Liver (tissue), 8 donors: ENCODE measurements at regions not wholly inside any gene's neighbourhood (a gene's known extent, or its start where the extent isn't known, plus 50 kb on each side); places are given as distances from the start of the nearest gene placed in this dataset.

Experiments
- DNase-seq: peaks from one replicate; pipeline ENCODE4 v3.0.0-alpha.2; 2017; ENCODE audit warnings: low spot score
- H3K27ac ChIP-seq, 2 donors: one replicate each; pipeline ENCODE4 v1.7.0; 2013; ENCODE audit warnings: inconsistent platforms in 2 of 2, low read length in 2 of 2, control low read depth in 1 of 2, low read depth in 1 of 2, mild to moderate bottlenecking in 1 of 2
- H3K27me3 ChIP-seq, 4 donors: one replicate each; pipeline versions ENCODE4 v1.6.1 to v1.7.0; 2013; ENCODE audit warnings: low read length in 3 of 4, inconsistent platforms in 1 of 4, mild to moderate bottlenecking in 1 of 4, moderate library complexity in 1 of 4; ENCODE audit not compliant: control insufficient read depth in 4 of 4, insufficient read depth in 4 of 4
- H3K36me3 ChIP-seq, 4 donors: one replicate each; pipeline versions ENCODE4 v1.6.1 to v1.7.0; 2013; ENCODE audit warnings: low read length in 3 of 4, mild to moderate bottlenecking in 3 of 4, low read depth in 1 of 4, moderate library complexity in 1 of 4; ENCODE audit not compliant: control insufficient read depth in 4 of 4, insufficient read depth in 3 of 4
- H3K4me1 ChIP-seq, 4 donors: one replicate each; pipeline versions ENCODE4 v1.6.1 to v1.7.0; 2013; ENCODE audit warnings: low read length in 3 of 4, mild to moderate bottlenecking in 3 of 4, moderate library complexity in 1 of 4; ENCODE audit not compliant: control insufficient read depth in 4 of 4, insufficient read depth in 4 of 4
- H3K4me3 ChIP-seq, 3 donors: one replicate each; pipeline versions ENCODE4 v1.6.1 to v1.7.0; 2013; ENCODE audit warnings: low read length in 3 of 3, control low read depth in 1 of 3, low read depth in 1 of 3, mild to moderate bottlenecking in 1 of 3
- H3K9ac ChIP-seq, 2 donors: one replicate each; pipeline ENCODE4 v1.7.0; 2013; ENCODE audit warnings: low read length in 2 of 2, mild to moderate bottlenecking in 2 of 2, moderate library complexity in 2 of 2, control low read depth in 1 of 2, low read depth in 1 of 2
- H3K9me3 ChIP-seq, 4 donors: one replicate each; pipeline versions ENCODE4 v1.6.1 to v1.7.0; 2013; ENCODE audit warnings: low read length in 3 of 4; ENCODE audit not compliant: control insufficient read depth in 4 of 4
- EGR1 ChIP-seq, 2 donors: IDR thresholded peaks; 2 replicates each; pipeline ENCODE4 v1.6.1; 2016 to 2018; ENCODE audit warnings: antibody characterized with exemption in 2 of 2, low read depth in 2 of 2
- FOXA1 ChIP-seq: IDR thresholded peaks from 2 replicates; pipeline ENCODE4 v1.6.1; 2016; ENCODE audit warnings: antibody characterized with exemption
- FOXA2 ChIP-seq: IDR thresholded peaks from 2 replicates; pipeline ENCODE4 v1.6.1; 2016; ENCODE audit warnings: antibody characterized with exemption
- GABPA ChIP-seq, 2 donors: IDR thresholded peaks in 1 of 2; conservative IDR thresholded peaks in 1 of 2; 2 replicates each; pipeline ENCODE4 v1.6.1; 2016; ENCODE audit warnings: antibody characterized with exemption in 2 of 2, mild to moderate bottlenecking in 1 of 2, moderate library complexity in 1 of 2
- HNF4A ChIP-seq, 2 donors: conservative IDR thresholded peaks; 2 replicates each; pipeline ENCODE4 v1.6.1; 2016; ENCODE audit warnings: antibody characterized with exemption in 2 of 2, mild to moderate bottlenecking in 2 of 2
- HNF4G ChIP-seq: IDR thresholded peaks from 2 replicates; pipeline ENCODE4 v1.6.1; 2016; ENCODE audit warnings: antibody characterized with exemption
- JUND ChIP-seq, 2 donors: IDR thresholded peaks; 2 replicates each; pipeline ENCODE4 v1.6.1; 2016; ENCODE audit warnings: antibody characterized with exemption in 2 of 2
- NR2F2 ChIP-seq: IDR thresholded peaks from 2 replicates; pipeline ENCODE4 v1.6.1; 2016; ENCODE audit warnings: antibody characterized with exemption
- RAD21 ChIP-seq, 2 donors: IDR thresholded peaks; 2 replicates each; pipeline ENCODE4 v1.6.1; 2016; ENCODE audit warnings: antibody characterized with exemption in 2 of 2, mild to moderate bottlenecking in 2 of 2
- REST ChIP-seq: IDR thresholded peaks from 2 replicates; pipeline ENCODE4 v1.6.1; 2016; ENCODE audit warnings: antibody characterized with exemption, mild to moderate bottlenecking
- RXRA ChIP-seq, 2 donors: IDR thresholded peaks; 2 replicates each; pipeline ENCODE4 v1.6.1; 2017 to 2018; ENCODE audit warnings: antibody characterized with exemption in 2 of 2, mild to moderate bottlenecking in 1 of 2
- SP1 ChIP-seq: IDR thresholded peaks from 2 replicates; pipeline ENCODE4 v1.6.1; 2018; ENCODE audit warnings: antibody characterized with exemption, mild to moderate bottlenecking
- TAF1 ChIP-seq: conservative IDR thresholded peaks from 2 replicates; pipeline ENCODE4 v1.6.1; 2016; ENCODE audit warnings: antibody characterized with exemption, mild to moderate bottlenecking
- YY1 ChIP-seq: IDR thresholded peaks from 2 replicates; pipeline ENCODE4 v1.6.1; 2016; ENCODE audit warnings: antibody characterized with exemption, mild to moderate bottlenecking
- whole genome bisulfite sequencing: extraction: QIAGEN DNeasy Blood & Tissue Kit; methylation state at CpG from one replicate; pipeline ENCODE4 v1.1.7; 2013; 5-methylcytosine and 5-hydroxymethylcytosine counted together
- TF ChIP-seq, protein P1 (sequence below): IDR thresholded peaks from 2 replicates; pipeline ENCODE4 v1.6.1; 2016; ENCODE audit warnings: antibody characterized with exemption
- TF ChIP-seq, protein P2 (sequence below): IDR thresholded peaks from 2 replicates; pipeline ENCODE4 v1.6.1; 2016; ENCODE audit warnings: antibody characterized with exemption
- TF ChIP-seq, protein P3 (sequence below): IDR thresholded peaks from 2 replicates; pipeline ENCODE4 v1.6.1; 2016; ENCODE audit warnings: antibody characterized with exemption
- TF ChIP-seq, protein P4 (sequence below): fragments of 150-350 bp; IDR thresholded peaks from 2 replicates; pipeline ENCODE4 v1.5.1; 2017; ENCODE audit warnings: improper control_type of control experiment, low read depth, low read length; ENCODE audit not compliant: missing input control
- donor health status: healthy.
- donor health status: healthy.
- donor health status: healthy.
- donor health status: healthy.
- donor health status: healthy.

- no peaks in the 10 kb centered on the region for H3K4me1 ChIP-seq
- no peak overlapping the region for H3K4me3 ChIP-seq
- 65% methylated on average over 7 of the region's 7 CpGs for WGBS
- H3K36me3 ChIP-seq: no peaks in the 10 kb centered on the region
- H3K27me3 ChIP-seq: no peaks in the 10 kb centered on the region
- DNase-seq: no peak
- no peak overlapping the region for H3K9ac ChIP-seq
- H3K27ac ChIP-seq: no peak overlapping the region
- TF ChIP-seq, protein P1, sequence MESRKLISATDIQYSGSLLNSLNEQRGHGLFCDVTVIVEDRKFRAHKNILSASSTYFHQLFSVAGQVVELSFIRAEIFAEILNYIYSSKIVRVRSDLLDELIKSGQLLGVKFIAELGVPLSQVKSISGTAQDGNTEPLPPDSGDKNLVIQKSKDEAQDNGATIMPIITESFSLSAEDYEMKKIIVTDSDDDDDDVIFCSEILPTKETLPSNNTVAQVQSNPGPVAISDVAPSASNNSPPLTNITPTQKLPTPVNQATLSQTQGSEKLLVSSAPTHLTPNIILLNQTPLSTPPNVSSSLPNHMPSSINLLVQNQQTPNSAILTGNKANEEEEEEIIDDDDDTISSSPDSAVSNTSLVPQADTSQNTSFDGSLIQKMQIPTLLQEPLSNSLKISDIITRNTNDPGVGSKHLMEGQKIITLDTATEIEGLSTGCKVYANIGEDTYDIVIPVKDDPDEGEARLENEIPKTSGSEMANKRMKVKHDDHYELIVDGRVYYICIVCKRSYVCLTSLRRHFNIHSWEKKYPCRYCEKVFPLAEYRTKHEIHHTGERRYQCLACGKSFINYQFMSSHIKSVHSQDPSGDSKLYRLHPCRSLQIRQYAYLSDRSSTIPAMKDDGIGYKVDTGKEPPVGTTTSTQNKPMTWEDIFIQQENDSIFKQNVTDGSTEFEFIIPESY: no peak
- TF ChIP-seq, protein P2, sequence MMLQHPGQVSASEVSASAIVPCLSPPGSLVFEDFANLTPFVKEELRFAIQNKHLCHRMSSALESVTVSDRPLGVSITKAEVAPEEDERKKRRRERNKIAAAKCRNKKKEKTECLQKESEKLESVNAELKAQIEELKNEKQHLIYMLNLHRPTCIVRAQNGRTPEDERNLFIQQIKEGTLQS: no peak
- TF ChIP-seq HNF4A (conservative IDR thresholded peaks at IDR 0.05) (no peak), REST (no peak), RAD21 (IDR thresholded peaks at IDR 0.05) (no peak), FOXA1 (no peak), FOXA2 (no peak), HNF4G (no peak), SP1 (no peak), TAF1 (no peak), EGR1 (IDR thresholded peaks at IDR 0.05; ENCODE audit: low read depth in 2 of 2) (no peak), GABPA (IDR thresholded peaks at IDR 0.05 in 1 of 2, conservative IDR thresholded peaks at IDR 0.05 in 1 of 2) (no peak), NR2F2 (no peak), JUND (IDR thresholded peaks at IDR 0.05) (no peak), YY1 (no peak), RXRA (IDR thresholded peaks at IDR 0.05) (no peak)
- TF ChIP-seq, protein P3, sequence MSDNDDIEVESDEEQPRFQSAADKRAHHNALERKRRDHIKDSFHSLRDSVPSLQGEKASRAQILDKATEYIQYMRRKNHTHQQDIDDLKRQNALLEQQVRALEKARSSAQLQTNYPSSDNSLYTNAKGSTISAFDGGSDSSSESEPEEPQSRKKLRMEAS: no peak
- TF ChIP-seq, protein P4, sequence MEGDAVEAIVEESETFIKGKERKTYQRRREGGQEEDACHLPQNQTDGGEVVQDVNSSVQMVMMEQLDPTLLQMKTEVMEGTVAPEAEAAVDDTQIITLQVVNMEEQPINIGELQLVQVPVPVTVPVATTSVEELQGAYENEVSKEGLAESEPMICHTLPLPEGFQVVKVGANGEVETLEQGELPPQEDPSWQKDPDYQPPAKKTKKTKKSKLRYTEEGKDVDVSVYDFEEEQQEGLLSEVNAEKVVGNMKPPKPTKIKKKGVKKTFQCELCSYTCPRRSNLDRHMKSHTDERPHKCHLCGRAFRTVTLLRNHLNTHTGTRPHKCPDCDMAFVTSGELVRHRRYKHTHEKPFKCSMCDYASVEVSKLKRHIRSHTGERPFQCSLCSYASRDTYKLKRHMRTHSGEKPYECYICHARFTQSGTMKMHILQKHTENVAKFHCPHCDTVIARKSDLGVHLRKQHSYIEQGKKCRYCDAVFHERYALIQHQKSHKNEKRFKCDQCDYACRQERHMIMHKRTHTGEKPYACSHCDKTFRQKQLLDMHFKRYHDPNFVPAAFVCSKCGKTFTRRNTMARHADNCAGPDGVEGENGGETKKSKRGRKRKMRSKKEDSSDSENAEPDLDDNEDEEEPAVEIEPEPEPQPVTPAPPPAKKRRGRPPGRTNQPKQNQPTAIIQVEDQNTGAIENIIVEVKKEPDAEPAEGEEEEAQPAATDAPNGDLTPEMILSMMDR: no peak
- H3K9me3 ChIP-seq: no peaks in the 10 kb centered on the region
Measured at GRCh38 chr18:44321868-44322590, 358.7 kb upstream of the SETBP1 start.
